ENCODE measurements at regions not wholly inside any gene's neighbourhood (a gene's known extent, or its start where the extent isn't known, plus 50 kb on each side); places are given as distances from the start of the nearest gene placed in this dataset.
"Not testable (repeated sequence)": the region's sequence is repeated elsewhere in the genome, so short reads cannot be mapped to it uniquely, and the experiment has no call there.

DNA sequence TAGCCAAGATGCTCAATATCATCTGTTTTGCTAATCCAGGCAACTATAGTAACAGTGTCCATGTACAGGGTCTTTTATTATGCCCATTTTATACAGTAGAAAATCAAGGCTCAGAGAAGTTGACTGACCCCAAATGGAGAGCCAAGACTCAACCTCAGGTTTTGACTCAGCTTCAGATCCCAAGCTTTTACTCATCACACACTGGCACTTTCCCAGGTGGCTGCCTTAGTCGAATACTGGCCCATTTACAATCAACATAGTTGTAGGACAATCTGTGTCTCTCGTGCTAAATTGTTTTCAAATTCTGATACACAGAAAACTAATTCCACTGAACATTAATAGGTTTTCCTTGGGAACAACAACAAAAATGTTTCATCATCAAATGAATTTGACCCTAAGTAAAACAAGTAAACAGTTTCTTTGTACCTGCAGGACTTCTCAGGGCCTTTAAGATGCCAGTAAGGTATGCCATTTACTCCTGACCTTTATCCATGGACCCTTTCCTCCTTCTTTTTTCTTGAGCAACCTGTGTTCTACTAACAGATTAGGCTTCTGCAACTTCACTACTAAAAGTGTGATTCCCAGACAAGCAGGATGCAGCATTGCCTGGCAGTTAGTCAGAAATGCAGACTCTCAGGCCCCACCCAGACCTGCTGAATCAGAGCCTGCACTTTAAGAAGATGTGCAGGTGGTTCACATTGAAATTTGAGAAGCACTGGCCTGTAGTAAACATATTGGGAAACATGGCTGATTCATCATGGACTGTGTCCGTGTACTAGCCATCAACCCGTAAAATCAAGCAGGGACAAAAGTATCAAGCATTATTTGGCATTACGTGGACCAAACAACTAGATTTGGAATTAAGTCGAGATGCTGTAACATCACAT is 128.8 kb downstream of the RRAGC start:
- Histone ChIP-seq H3K9ac (ENCODE audit: low read length) (no peak overlapping the region), H3K4me2 (ENCODE audit: low read length) (no peak overlapping the region), H2BK5ac (ENCODE audit: low read length) (no peak overlapping the region), H3K4ac (ENCODE audit: low read depth, low read length) (no peak overlapping the region), H2BK120ac (ENCODE audit: low read depth, low read length) (no peak overlapping the region), H2BK15ac (replicated peaks; ENCODE audit: low read depth) (no peak overlapping the region), H3K56ac (ENCODE audit: low read length) (no peak overlapping the region), H3K18ac (ENCODE audit: low read length) (no peak overlapping the region), H4K5ac (ENCODE audit: low read length) (no peak overlapping the region), H3K79me2 (ENCODE audit: control insufficient read depth, insufficient read depth, low read length) (no peaks in the 10 kb centered on the region), H3K27ac (ENCODE audit: low read depth, low read length) (no peak overlapping the region), H3K79me1 (ENCODE audit: low read length) (no peaks in the 10 kb centered on the region), H2AK5ac (ENCODE audit: low read length) (no peak overlapping the region), H4K8ac (ENCODE audit: low read depth, low read length) (no peak overlapping the region), H3K4me1 (ENCODE audit: control insufficient read depth, low read depth, low read length) (no peaks in the 10 kb centered on the region), H3K36me3 (ENCODE audit: control insufficient read depth, insufficient read depth, low read length) (no peaks in the 10 kb centered on the region), H3K23ac (ENCODE audit: low read length) (no peak overlapping the region), H3K4me3 (ENCODE audit: low read length) (no peak overlapping the region), H3K27me3 (ENCODE audit: insufficient read depth, low read length, poor library complexity) (no peaks in the 10 kb centered on the region)
- no CpG with 5 or more reads among the region's 6 CpGs for WGBS (ENCODE audit: extremely low coverage, insufficient coverage, low lambda C conversion rate)
- DNase-seq, result no peak

DNA sequence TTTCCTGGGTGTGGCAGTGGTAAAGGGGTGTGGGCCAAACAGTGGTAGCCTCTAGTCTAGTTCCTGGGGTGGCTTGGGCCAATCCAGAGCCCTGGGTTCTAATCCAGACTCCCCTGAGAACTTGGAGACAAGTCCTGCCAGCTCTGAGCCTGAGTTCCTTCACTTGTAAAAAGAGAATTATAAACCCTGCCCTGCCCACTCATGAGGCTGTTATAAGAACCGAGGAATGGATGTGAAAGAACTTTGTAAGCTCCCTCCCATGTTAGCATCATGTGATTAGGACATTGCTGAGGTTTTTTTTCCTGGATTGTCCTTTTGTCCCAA is 131.0 kb downstream of the RRAGC start:
- no peak for DNase-seq
- no peak overlapping the region for H3K4me3 ChIP-seq (ENCODE audit: low read length)

DNA sequence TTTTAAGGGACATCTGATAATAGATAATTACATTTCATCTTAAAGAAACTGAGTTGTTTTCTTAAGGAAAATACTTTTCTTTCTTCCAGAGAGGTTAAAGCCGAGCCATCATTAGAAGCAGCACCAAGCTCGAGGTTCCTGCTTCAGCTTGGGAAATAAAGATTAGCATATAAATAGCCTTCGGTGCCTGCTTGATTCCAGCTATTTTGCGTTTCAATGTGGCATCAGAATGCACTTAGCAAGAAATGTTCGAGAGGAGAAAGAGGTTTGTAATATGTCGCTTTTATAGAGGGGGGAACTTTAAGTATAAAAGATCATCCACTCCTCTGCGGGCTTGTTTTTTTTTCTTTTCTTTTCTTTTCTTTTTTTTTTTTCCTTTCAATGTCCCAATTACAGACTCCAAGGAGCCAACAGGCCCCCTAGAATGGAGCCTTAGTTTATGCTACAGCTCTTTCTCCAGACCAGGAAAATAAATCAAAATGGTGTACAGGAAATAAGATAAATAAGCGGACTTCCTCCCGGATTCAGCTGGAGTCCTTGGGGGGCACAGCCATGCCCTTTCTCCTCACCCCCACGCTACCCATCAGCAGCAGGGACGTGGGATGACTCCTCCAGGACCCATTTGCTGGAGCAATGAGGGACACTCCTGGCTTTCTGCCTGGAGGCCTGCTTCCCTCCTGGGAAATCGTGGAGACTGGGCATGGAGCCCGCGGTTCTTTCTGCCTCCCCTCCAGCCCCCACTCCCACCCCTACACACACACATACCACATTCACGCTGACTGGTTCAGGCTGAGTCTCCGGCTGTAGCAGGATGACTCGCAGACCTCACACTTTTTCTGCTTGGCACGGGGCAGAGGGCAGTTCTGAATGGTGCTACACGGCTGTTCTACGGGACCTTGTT is 131.6 kb downstream of the RRAGC start:
- no CpG with 5 or more reads among the region's 20 CpGs for WGBS (ENCODE audit: extremely low coverage, insufficient coverage, low lambda C conversion rate)

More for the DNA sequence above, 131.0 kb downstream of the RRAGC start:
- Histone ChIP-seq H3K36me3 (ENCODE audit: control insufficient read depth, insufficient read depth, low read length) (no peaks in the 10 kb centered on the region), H3K79me1 (ENCODE audit: low read length) (no peaks in the 10 kb centered on the region), H3K4me1 (ENCODE audit: control insufficient read depth, low read depth, low read length) (no peaks in the 10 kb centered on the region), H4K8ac (ENCODE audit: low read depth, low read length) (no peak overlapping the region), H3K23ac (ENCODE audit: low read length) (no peak overlapping the region), H2BK5ac (ENCODE audit: low read length) (no peak overlapping the region), H3K9ac (ENCODE audit: low read length) (no peak overlapping the region), H3K4me2 (ENCODE audit: low read length) (no peak overlapping the region), H2BK120ac (ENCODE audit: low read depth, low read length) (no peak overlapping the region), H2BK15ac (replicated peaks; ENCODE audit: low read depth) (no peak overlapping the region), H3K18ac (ENCODE audit: low read length) (no peak overlapping the region), H3K27me3 (ENCODE audit: insufficient read depth, low read length, poor library complexity) (no peaks in the 10 kb centered on the region), H3K79me2 (ENCODE audit: control insufficient read depth, insufficient read depth, low read length) (no peaks in the 10 kb centered on the region), H3K4ac (ENCODE audit: low read depth, low read length) (no peak overlapping the region), H3K56ac (ENCODE audit: low read length) (no peak overlapping the region), H2AK5ac (ENCODE audit: low read length) (no peak overlapping the region), H4K5ac (ENCODE audit: low read length) (no peak overlapping the region), H3K27ac (ENCODE audit: low read depth, low read length) (no peak overlapping the region)
- no CpG with 5 or more reads among the region's 1 CpG for WGBS (ENCODE audit: extremely low coverage, insufficient coverage, low lambda C conversion rate)

DNA sequence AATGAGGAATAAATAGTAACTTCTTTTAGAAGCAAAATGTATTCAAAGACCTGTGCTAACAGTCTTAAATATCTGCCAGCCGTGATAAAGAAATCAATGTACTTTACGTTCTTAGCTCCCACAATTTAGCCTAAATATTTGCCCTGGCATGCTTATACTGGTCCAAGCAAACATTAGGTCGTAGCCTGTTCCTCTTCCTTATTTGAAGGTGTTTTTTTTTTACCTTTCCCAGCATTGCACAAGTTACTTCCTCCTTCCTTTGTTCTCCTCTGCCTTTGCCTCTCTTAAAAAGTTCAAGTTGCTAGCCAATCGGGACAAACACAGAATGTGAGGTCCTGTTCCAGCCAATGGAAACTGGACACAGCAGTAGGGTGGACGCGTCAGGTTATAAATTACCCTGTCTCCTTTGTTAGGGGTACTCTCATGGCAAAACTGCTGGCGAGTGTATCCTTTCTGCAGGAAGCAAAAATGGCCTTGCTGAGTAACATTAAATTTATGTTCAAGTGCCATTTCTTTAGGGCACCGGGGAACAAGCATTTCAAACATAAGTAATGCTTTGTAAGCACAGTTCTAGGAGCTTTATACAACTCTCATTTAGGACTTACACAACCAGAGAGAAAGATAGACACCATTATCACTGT is 134.1 kb downstream of the RRAGC start:
- H3K56ac ChIP-seq (ENCODE audit: low read length); H2AK5ac ChIP-seq (ENCODE audit: low read length); H3K27ac ChIP-seq (ENCODE audit: low read depth, low read length); H3K27me3 ChIP-seq (ENCODE audit: insufficient read depth, low read length, poor library complexity); H3K4me2 ChIP-seq (ENCODE audit: low read length); DNase-seq; H3K4me3 ChIP-seq (ENCODE audit: low read length); H3K18ac ChIP-seq (ENCODE audit: low read length); H2BK15ac ChIP-seq (replicated peaks; ENCODE audit: low read depth); H3K4me1 ChIP-seq (ENCODE audit: control insufficient read depth, low read depth, low read length); H4K8ac ChIP-seq (ENCODE audit: low read depth, low read length); H3K9ac ChIP-seq (ENCODE audit: low read length); H2BK120ac ChIP-seq (ENCODE audit: low read depth, low read length); H3K36me3 ChIP-seq (ENCODE audit: control insufficient read depth, insufficient read depth, low read length); H3K23ac ChIP-seq (ENCODE audit: low read length); H3K4ac ChIP-seq (ENCODE audit: low read depth, low read length); H3K79me1 ChIP-seq (ENCODE audit: low read length); H4K5ac ChIP-seq (ENCODE audit: low read length); H3K79me2 ChIP-seq (ENCODE audit: control insufficient read depth, insufficient read depth, low read length); H2BK5ac ChIP-seq (ENCODE audit: low read length): not testable (repeated sequence)
- no CpG with 5 or more reads among the region's 8 CpGs for WGBS (ENCODE audit: extremely low coverage, insufficient coverage, low lambda C conversion rate)

More for the DNA sequence above, 131.6 kb downstream of the RRAGC start:
- Histone ChIP-seq H3K4me2 (ENCODE audit: low read length) (no peak overlapping the region), H3K4ac (ENCODE audit: low read depth, low read length) (no peak overlapping the region), H2BK120ac (ENCODE audit: low read depth, low read length) (no peak overlapping the region), H3K36me3 (ENCODE audit: control insufficient read depth, insufficient read depth, low read length) (no peaks in the 10 kb centered on the region), H4K5ac (ENCODE audit: low read length) (no peak overlapping the region), H3K4me1 (ENCODE audit: control insufficient read depth, low read depth, low read length) (no peaks in the 10 kb centered on the region), H3K9ac (ENCODE audit: low read length) (no peak overlapping the region), H2BK15ac (replicated peaks; ENCODE audit: low read depth) (no peak overlapping the region), H3K4me3 (ENCODE audit: low read length) (no peak overlapping the region), H3K56ac (ENCODE audit: low read length) (peak overlapping the region; percentile 26), H3K79me1 (ENCODE audit: low read length) (no peaks in the 10 kb centered on the region), H4K8ac (ENCODE audit: low read depth, low read length) (no peak overlapping the region), H3K27me3 (ENCODE audit: insufficient read depth, low read length, poor library complexity) (no peaks in the 10 kb centered on the region), H2BK5ac (ENCODE audit: low read length) (no peak overlapping the region), H3K23ac (ENCODE audit: low read length) (no peak overlapping the region), H3K27ac (ENCODE audit: low read depth, low read length) (no peak overlapping the region), H3K18ac (ENCODE audit: low read length) (no peak overlapping the region), H3K79me2 (ENCODE audit: control insufficient read depth, insufficient read depth, low read length) (no peaks in the 10 kb centered on the region), H2AK5ac (ENCODE audit: low read length) (no peak overlapping the region)
- peak; percentile 22 for DNase-seq

DNA sequence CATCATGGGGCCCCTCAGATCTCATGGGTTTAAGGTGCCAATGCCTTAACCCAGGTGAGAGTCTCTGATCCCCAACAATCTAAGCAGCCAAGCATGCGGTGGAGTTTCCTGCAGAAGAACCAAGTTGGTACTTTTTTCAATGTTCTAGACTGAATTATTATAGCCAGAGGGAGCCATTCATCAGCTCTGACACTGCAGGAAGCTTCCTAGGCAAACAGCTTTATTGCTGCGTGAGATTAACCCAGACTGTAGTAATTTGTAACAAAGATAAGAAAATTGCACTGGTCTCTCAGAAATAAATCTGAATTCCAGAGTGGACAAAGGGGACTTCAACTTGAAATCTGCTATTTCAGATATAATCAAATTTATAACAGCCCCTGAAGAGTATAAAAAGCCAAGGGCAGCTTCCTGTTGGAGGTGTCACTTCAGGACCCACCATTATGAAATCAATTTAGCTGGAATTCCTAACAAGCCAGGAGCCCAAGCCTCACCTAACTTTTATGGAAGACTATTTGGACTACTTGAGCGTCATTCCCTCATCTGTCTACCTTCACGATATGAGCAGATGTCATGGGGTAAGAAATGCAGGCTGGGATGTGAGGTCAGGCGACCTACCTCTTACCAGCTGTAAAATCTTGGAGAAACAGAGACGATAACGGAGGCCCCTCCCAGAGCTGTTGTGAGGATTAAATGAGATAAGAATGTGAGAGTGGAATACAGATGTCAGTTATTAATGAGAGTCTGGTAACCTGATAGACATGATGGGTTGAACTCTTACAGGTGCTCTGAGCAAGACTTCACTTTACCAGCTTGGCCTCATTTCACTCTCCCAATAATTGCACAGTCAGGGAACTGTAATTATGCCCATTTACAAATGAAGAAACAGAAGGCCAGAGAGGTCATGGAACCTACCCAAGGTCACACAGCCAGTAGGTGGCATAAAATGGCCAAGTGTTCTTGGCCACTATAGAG is 135.1 kb downstream of the RRAGC start:
- no peak overlapping the region for H3K18ac ChIP-seq (ENCODE audit: low read length)
- no peak overlapping the region for H3K4me3 ChIP-seq (ENCODE audit: low read length)
- no peak overlapping the region for H2AK5ac ChIP-seq (ENCODE audit: low read length)
- no peak overlapping the region for H3K9ac ChIP-seq (ENCODE audit: low read length)
- H3K79me2 ChIP-seq (ENCODE audit: control insufficient read depth, insufficient read depth, low read length), result no peaks in the 10 kb centered on the region
- H3K4me2 ChIP-seq (ENCODE audit: low read length), result no peak overlapping the region
- H3K56ac ChIP-seq (ENCODE audit: low read length), result no peak overlapping the region
- no peak overlapping the region for H3K4ac ChIP-seq (ENCODE audit: low read depth, low read length)
- H2BK5ac ChIP-seq (ENCODE audit: low read length), result no peak overlapping the region
- no peaks in the 10 kb centered on the region for H3K27me3 ChIP-seq (ENCODE audit: insufficient read depth, low read length, poor library complexity)
- no peaks in the 10 kb centered on the region for H3K4me1 ChIP-seq (ENCODE audit: control insufficient read depth, low read depth, low read length)
- H2BK15ac ChIP-seq (replicated peaks; ENCODE audit: low read depth), result no peak overlapping the region
- H3K36me3 ChIP-seq (ENCODE audit: control insufficient read depth, insufficient read depth, low read length), result no peaks in the 10 kb centered on the region
- no peak overlapping the region for H4K8ac ChIP-seq (ENCODE audit: low read depth, low read length)
- H3K79me1 ChIP-seq (ENCODE audit: low read length), result no peaks in the 10 kb centered on the region
- no peak overlapping the region for H4K5ac ChIP-seq (ENCODE audit: low read length)
- H2BK120ac ChIP-seq (ENCODE audit: low read depth, low read length), result no peak overlapping the region
- WGBS (ENCODE audit: extremely low coverage, insufficient coverage, low lambda C conversion rate), result no CpG with 5 or more reads among the region's 7 CpGs
- H3K23ac ChIP-seq (ENCODE audit: low read length), result no peak overlapping the region
- no peak for DNase-seq
- no peak overlapping the region for H3K27ac ChIP-seq (ENCODE audit: low read depth, low read length)
